ENCODE measurements at regions not wholly inside any gene's neighbourhood (a gene's known extent, or its start where the extent isn't known, plus 50 kb on each side); places are given as distances from the start of the nearest gene placed in this dataset.

DNA sequence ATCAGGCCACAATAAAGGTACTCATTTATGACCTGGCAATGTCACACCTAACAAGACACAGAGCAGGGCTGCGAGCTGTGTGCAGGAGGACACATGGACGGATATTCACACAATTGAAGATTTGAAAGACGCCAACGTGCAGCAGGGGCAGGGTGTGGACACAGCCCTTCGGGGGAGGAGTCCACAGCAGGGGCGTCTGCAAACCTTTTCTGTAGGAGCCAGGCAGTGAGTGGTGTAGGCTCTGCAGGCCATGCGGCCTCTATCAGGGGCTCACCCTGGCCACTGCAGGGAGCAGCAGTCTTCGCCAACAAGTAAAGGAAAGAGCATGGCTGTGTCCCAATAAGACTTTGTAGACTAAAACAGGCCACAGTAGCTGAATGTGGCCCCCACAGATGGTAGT lies 125.7 kb upstream of the SNTG2 start:
- no peaks in the 10 kb centered on the region for H3K9me3 ChIP-seq (ENCODE audit: control insufficient read depth in 2 of 2, low read length in 2 of 2)
- no peaks in the 10 kb centered on the region for H3K36me3 ChIP-seq (ENCODE audit: control insufficient read depth in 2 of 2, insufficient read depth in 2 of 2, low read length in 2 of 2)
- no peak overlapping the region for H3K9ac ChIP-seq (ENCODE audit: low read length in 2 of 2)
- no peaks in the 10 kb centered on the region for H3K27me3 ChIP-seq (ENCODE audit: control insufficient read depth in 1 of 2, insufficient read depth in 2 of 2, low read length in 2 of 2)
- H3K4me1 ChIP-seq (ENCODE audit: control insufficient read depth, insufficient read depth, low read length): no peaks in the 10 kb centered on the region
- H3K4me3 ChIP-seq (ENCODE audit: low read length in 2 of 2): no peak overlapping the region
- H3K27ac ChIP-seq (ENCODE audit: low read length): no peak overlapping the region

DNA sequence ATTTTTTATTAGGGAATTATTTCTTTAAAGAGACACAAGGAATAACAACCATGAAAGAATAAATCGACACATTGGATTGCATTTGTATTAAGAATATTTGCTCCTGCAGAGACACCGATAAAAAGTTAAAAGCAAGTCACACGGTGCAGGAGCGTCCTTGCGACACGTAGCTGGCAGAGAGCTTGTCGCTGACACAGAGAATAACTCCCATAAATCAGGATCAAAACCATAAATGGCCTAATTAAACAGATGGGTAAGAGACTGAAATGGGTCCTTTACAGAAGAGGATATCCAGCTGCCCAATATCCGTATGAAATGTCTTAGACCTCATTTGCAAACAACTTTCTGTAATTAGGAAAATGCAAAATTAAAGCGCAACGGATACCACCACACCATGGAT lies 126.1 kb upstream of the SNTG2 start:
- Histone ChIP-seq H3K4me3 (ENCODE audit: low read length in 2 of 2) (no peak overlapping the region), H3K9ac (ENCODE audit: low read length in 2 of 2) (no peak overlapping the region), H3K9me3 (ENCODE audit: control insufficient read depth in 2 of 2, low read length in 2 of 2) (no peaks in the 10 kb centered on the region), H3K36me3 (ENCODE audit: control insufficient read depth in 2 of 2, insufficient read depth in 2 of 2, low read length in 2 of 2) (no peaks in the 10 kb centered on the region), H3K4me1 (ENCODE audit: control insufficient read depth, insufficient read depth, low read length) (no peaks in the 10 kb centered on the region), H3K27me3 (ENCODE audit: control insufficient read depth in 1 of 2, insufficient read depth in 2 of 2, low read length in 2 of 2) (no peaks in the 10 kb centered on the region), H3K27ac (ENCODE audit: low read length) (no peak overlapping the region)

GRCh38 chr2:821546-821945 lies 129.1 kb upstream of the SNTG2 start:
- no peaks in the 10 kb centered on the region for H3K36me3 ChIP-seq (ENCODE audit: control insufficient read depth in 2 of 2, insufficient read depth in 2 of 2, low read length in 2 of 2)
- H3K4me1 ChIP-seq (ENCODE audit: control insufficient read depth, insufficient read depth, low read length): no peaks in the 10 kb centered on the region
- H3K27me3 ChIP-seq (ENCODE audit: control insufficient read depth in 1 of 2, insufficient read depth in 2 of 2, low read length in 2 of 2): no peaks in the 10 kb centered on the region
- H3K4me3 ChIP-seq (ENCODE audit: low read length in 2 of 2): no peak overlapping the region
- no peak overlapping the region for H3K9ac ChIP-seq (ENCODE audit: low read length in 2 of 2)
- H3K9me3 ChIP-seq (ENCODE audit: control insufficient read depth in 2 of 2, low read length in 2 of 2): no peaks in the 10 kb centered on the region
- H3K27ac ChIP-seq (ENCODE audit: low read length): no peak overlapping the region

- Histone ChIP-seq H3K9ac (ENCODE audit: low read length in 2 of 2) (no peak overlapping the region), H3K27me3 (ENCODE audit: control insufficient read depth in 1 of 2, insufficient read depth in 2 of 2, low read length in 2 of 2) (no peaks in the 10 kb centered on the region), H3K4me1 (ENCODE audit: control insufficient read depth, insufficient read depth, low read length) (no peaks in the 10 kb centered on the region), H3K4me3 (ENCODE audit: low read length in 2 of 2) (no peak overlapping the region), H3K36me3 (ENCODE audit: control insufficient read depth in 2 of 2, insufficient read depth in 2 of 2, low read length in 2 of 2) (no peaks in the 10 kb centered on the region), H3K27ac (ENCODE audit: low read length) (no peak overlapping the region), H3K9me3 (ENCODE audit: control insufficient read depth in 2 of 2, low read length in 2 of 2) (no peaks in the 10 kb centered on the region)
Measured at GRCh38 chr2:819601-820000, 131.0 kb upstream of the SNTG2 start.

DNA sequence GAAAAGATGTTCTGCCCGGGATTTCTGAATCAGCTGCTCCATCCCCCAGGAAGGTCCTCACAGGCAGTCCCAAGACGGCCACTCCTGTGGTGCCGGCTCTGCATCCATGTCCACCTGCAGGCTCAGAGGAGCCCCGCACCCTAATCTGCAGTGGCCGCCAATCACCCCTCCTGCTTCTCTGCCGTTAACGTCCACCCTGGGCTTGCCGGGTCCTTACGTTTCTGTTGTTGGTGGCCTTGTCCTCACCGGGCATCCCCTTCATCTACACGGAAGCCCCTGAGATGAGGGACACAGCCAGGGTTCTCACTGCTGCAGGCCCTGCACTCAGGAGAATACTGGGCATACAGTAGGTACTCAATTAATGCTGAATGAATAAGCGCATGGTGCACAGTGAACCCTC lies 131.5 kb upstream of the SNTG2 start:
- H3K4me1 ChIP-seq (ENCODE audit: control insufficient read depth, insufficient read depth, low read length): no peaks in the 10 kb centered on the region
- no peak overlapping the region for H3K27ac ChIP-seq (ENCODE audit: low read length)
- H3K4me3 ChIP-seq (ENCODE audit: low read length in 2 of 2): no peak overlapping the region
- no peak overlapping the region for H3K9ac ChIP-seq (ENCODE audit: low read length in 2 of 2)
- no peaks in the 10 kb centered on the region for H3K9me3 ChIP-seq (ENCODE audit: control insufficient read depth in 2 of 2, low read length in 2 of 2)
- no peaks in the 10 kb centered on the region for H3K27me3 ChIP-seq (ENCODE audit: control insufficient read depth in 1 of 2, insufficient read depth in 2 of 2, low read length in 2 of 2)
- no peaks in the 10 kb centered on the region for H3K36me3 ChIP-seq (ENCODE audit: control insufficient read depth in 2 of 2, insufficient read depth in 2 of 2, low read length in 2 of 2)

DNA sequence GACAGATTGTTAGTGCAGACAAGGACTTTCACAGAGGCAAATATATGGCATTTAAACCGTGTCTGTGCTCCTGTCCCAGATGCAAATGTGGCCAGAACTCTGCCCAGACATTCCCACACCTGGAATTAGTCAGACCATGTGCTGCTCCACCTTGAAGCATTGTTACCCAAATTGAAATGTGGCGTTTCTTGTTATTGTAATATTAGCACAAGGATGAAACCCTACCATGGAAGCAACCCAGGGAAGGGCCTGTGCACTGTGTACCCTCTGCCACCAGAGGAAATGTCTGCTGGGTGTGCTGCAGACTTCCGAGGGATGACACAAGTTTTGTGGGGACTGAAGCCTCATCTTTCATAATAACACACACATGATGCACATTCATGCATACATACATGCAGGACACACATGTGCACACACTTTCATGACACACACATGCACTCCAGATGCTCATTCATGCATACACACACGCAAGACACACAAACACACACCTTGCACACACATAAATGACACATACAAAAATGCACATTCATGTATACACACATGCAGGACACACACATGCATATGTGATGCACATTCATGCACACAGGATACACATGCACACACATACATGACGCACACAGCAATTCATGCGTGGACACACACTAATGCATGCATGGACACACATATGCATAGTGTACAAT lies 133.2 kb upstream of the SNTG2 start:
- H3K27me3 ChIP-seq (ENCODE audit: control insufficient read depth in 1 of 2, insufficient read depth in 2 of 2, low read length in 2 of 2): no peaks in the 10 kb centered on the region
- H3K4me1 ChIP-seq (ENCODE audit: control insufficient read depth, insufficient read depth, low read length): no peaks in the 10 kb centered on the region
- no peak overlapping the region for H3K9ac ChIP-seq (ENCODE audit: low read length in 2 of 2)
- no peaks in the 10 kb centered on the region for H3K9me3 ChIP-seq (ENCODE audit: control insufficient read depth in 2 of 2, low read length in 2 of 2)
- H3K36me3 ChIP-seq (ENCODE audit: control insufficient read depth in 2 of 2, insufficient read depth in 2 of 2, low read length in 2 of 2): no peaks in the 10 kb centered on the region
- H3K27ac ChIP-seq (ENCODE audit: low read length): no peak overlapping the region
- H3K4me3 ChIP-seq (ENCODE audit: low read length in 2 of 2): no peak overlapping the region

GRCh38 chr2:816278-816677 lies 134.4 kb upstream of the SNTG2 start:
- no peak overlapping the region for H3K27ac ChIP-seq (ENCODE audit: low read length)
- H3K27me3 ChIP-seq (ENCODE audit: control insufficient read depth in 1 of 2, insufficient read depth in 2 of 2, low read length in 2 of 2): no peaks in the 10 kb centered on the region
- no peak overlapping the region for H3K4me3 ChIP-seq (ENCODE audit: low read length in 2 of 2)

DNA sequence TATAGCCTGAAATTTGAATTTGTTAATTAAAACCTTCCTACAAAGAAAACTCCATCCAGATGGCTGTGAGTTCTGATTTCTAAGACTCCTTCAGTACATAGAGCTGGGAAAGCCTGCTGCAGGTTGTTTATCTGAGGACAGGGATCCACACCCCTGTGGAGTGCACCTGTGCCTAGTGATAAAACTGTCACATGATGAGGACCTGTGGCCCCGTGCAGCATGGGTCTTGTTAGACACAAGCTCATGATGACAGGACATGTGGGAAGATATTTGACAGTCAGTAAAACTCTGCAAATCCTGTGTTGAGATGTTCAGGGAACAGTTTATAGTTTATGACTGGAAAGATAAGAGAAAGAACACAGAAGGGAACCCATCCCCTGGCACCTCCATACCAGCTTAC lies 133.2 kb upstream of the TMEM18 start:
- Histone ChIP-seq H3K27me3 (ENCODE audit: control insufficient read depth in 1 of 2, insufficient read depth in 2 of 2, low read length in 2 of 2) (no peaks in the 10 kb centered on the region), H3K9me3 (ENCODE audit: control insufficient read depth in 2 of 2, low read length in 2 of 2) (no peaks in the 10 kb centered on the region), H3K4me1 (ENCODE audit: control insufficient read depth, insufficient read depth, low read length) (no peaks in the 10 kb centered on the region), H3K36me3 (ENCODE audit: control insufficient read depth in 2 of 2, insufficient read depth in 2 of 2, low read length in 2 of 2) (no peaks in the 10 kb centered on the region), H3K9ac (ENCODE audit: low read length in 2 of 2) (no peak overlapping the region), H3K27ac (ENCODE audit: low read length) (no peak overlapping the region), H3K4me3 (ENCODE audit: low read length in 2 of 2) (no peak overlapping the region)

More at GRCh38 chr2:816278-816677, 134.4 kb upstream of the SNTG2 start:
- H3K9ac ChIP-seq (ENCODE audit: low read length in 2 of 2): no peak overlapping the region
- H3K9me3 ChIP-seq (ENCODE audit: control insufficient read depth in 2 of 2, low read length in 2 of 2): no peaks in the 10 kb centered on the region
- H3K36me3 ChIP-seq (ENCODE audit: control insufficient read depth in 2 of 2, insufficient read depth in 2 of 2, low read length in 2 of 2): no peaks in the 10 kb centered on the region
- H3K4me1 ChIP-seq (ENCODE audit: control insufficient read depth, insufficient read depth, low read length): no peaks in the 10 kb centered on the region

- H3K9ac ChIP-seq (ENCODE audit: low read length in 2 of 2): no peak overlapping the region
- H3K9me3 ChIP-seq (ENCODE audit: control insufficient read depth in 2 of 2, low read length in 2 of 2): no peaks in the 10 kb centered on the region
Measured at GRCh38 chr2:807300-807699, 130.1 kb upstream of the TMEM18 start.

GRCh38 chr2:805664-806063 lies 128.5 kb upstream of the TMEM18 start:
- Histone ChIP-seq H3K27me3 (ENCODE audit: control insufficient read depth in 1 of 2, insufficient read depth in 2 of 2, low read length in 2 of 2) (no peaks in the 10 kb centered on the region), H3K4me3 (ENCODE audit: low read length in 2 of 2) (no peak overlapping the region), H3K36me3 (ENCODE audit: control insufficient read depth in 2 of 2, insufficient read depth in 2 of 2, low read length in 2 of 2) (no peaks in the 10 kb centered on the region), H3K4me1 (ENCODE audit: control insufficient read depth, insufficient read depth, low read length) (no peaks in the 10 kb centered on the region), H3K9me3 (ENCODE audit: control insufficient read depth in 2 of 2, low read length in 2 of 2) (no peaks in the 10 kb centered on the region), H3K27ac (ENCODE audit: low read length) (no peak overlapping the region), H3K9ac (ENCODE audit: low read length in 2 of 2) (no peak overlapping the region)

More at GRCh38 chr2:807300-807699, 130.1 kb upstream of the TMEM18 start:
- H3K4me3 ChIP-seq (ENCODE audit: low read length in 2 of 2): no peak overlapping the region
- no peak overlapping the region for H3K27ac ChIP-seq (ENCODE audit: low read length)
- no peaks in the 10 kb centered on the region for H3K27me3 ChIP-seq (ENCODE audit: control insufficient read depth in 1 of 2, insufficient read depth in 2 of 2, low read length in 2 of 2)
- H3K4me1 ChIP-seq (ENCODE audit: control insufficient read depth, insufficient read depth, low read length): no peaks in the 10 kb centered on the region
- H3K36me3 ChIP-seq (ENCODE audit: control insufficient read depth in 2 of 2, insufficient read depth in 2 of 2, low read length in 2 of 2): no peaks in the 10 kb centered on the region

DNA sequence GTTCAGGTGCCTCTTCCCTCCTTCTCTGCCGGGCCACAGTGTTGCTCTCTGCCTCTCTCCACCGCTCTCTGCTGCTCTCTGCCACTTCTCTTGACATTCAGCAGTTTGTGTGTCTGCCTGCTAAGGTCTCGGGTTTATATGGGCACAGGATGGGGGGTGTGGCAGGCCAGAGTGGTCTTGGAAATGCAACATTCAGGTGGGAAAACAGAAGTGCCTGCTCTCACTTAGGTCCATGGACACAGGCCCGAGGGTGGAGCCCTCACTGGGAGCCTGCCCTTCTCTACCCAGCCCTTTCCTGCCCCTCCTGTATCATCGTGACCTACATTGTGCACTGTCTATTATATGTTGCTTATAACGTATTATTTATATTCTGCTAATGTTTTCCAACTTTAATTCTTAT lies 120.8 kb upstream of the TMEM18 start:
- H3K4me1 ChIP-seq (ENCODE audit: control insufficient read depth, insufficient read depth, low read length): no peaks in the 10 kb centered on the region
- H3K4me3 ChIP-seq (ENCODE audit: low read length in 2 of 2): no peak overlapping the region

More for the DNA sequence above, 120.8 kb upstream of the TMEM18 start:
- no peak overlapping the region for H3K27ac ChIP-seq (ENCODE audit: low read length)
- H3K9me3 ChIP-seq (ENCODE audit: control insufficient read depth in 2 of 2, low read length in 2 of 2): no peaks in the 10 kb centered on the region
- peaks cover 0 to 2% of the 10 kb centered on the region in 2 donors for H3K27me3 ChIP-seq (ENCODE audit: control insufficient read depth in 1 of 2, insufficient read depth in 2 of 2, low read length in 2 of 2)
- no peak overlapping the region for H3K9ac ChIP-seq (ENCODE audit: low read length in 2 of 2)
- H3K36me3 ChIP-seq (ENCODE audit: control insufficient read depth in 2 of 2, insufficient read depth in 2 of 2, low read length in 2 of 2): no peaks in the 10 kb centered on the region

Measured in stomach smooth muscle (tissue), 2 donors.